ENCODE measurements at regions not wholly inside any gene's neighbourhood (a gene's known extent, or its start where the extent isn't known, plus 50 kb on each side); places are given as distances from the start of the nearest gene placed in this dataset.

DNA sequence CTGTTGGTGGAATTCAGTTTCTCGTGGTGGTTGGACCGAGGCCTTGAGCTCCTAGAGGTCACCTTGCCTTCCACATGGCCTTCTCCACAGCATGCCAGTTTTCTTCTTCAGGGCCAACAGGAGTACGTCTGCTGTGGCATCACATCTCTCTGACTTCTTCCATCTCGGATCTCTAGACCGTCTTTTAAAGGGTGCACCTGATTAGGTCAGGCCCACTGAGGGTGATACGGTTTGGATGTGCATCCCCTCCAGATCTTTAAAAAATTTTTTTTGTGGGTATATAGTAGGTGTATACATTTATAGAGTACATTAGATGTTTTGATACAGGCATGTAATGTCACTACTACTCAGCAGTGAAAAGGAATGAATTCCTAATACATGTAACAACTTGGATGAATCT, 58.3 kb upstream of the BRD7 start:
- Histone ChIP-seq H3K4me1 (no peaks in the 10 kb centered on the region), H3K4me2 (no peak overlapping the region), H3K4me3 (no peak overlapping the region), H3K9me3 (no peaks in the 10 kb centered on the region), H3K27ac (no peak overlapping the region)
- ChIA-PET POLR2A (no interaction called here), CTCF (no interaction called here)
- TF ChIP-seq RFX5 (IDR thresholded peaks at IDR 0.05) (no peak), KDM5A (IDR thresholded peaks at IDR 0.05) (no peak), EP300 (IDR thresholded peaks at IDR 0.05) (no peak), HDAC2 (IDR thresholded peaks at IDR 0.05) (no peak), RNF2 (IDR thresholded peaks at IDR 0.05; ENCODE audit: borderline replicate concordance, low read depth) (no peak), EHF (CRISPR knock-in tag; IDR thresholded peaks at IDR 0.05) (no peak), MAZ (IDR thresholded peaks at IDR 0.05; ENCODE audit: borderline replicate concordance, low read depth, low read length) (no peak), HOXB13 (CRISPR knock-in tag; IDR thresholded peaks at IDR 0.05; ENCODE audit: low read depth) (no peak), BCL3 (IDR thresholded peaks at IDR 0.05) (no peak), FOXS1 (CRISPR knock-in tag; IDR thresholded peaks at IDR 0.05) (no peak), GATA3 (IDR thresholded peaks at IDR 0.05; ENCODE audit: borderline replicate concordance) (no peak), RAD21 (conservative IDR thresholded peaks at IDR 0.05 in 1 of 2, IDR thresholded peaks at IDR 0.05 in 1 of 2) (no peak), TFCP2L1 (CRISPR knock-in tag; IDR thresholded peaks at IDR 0.05) (no peak)
- DNase-seq (ENCODE audit: low read depth in 1 of 2, low spot score in 1 of 2) (no peak), ATAC-seq (no peak), FAIRE-seq (peak; percentile 97)
- WGBS (ENCODE audit: missing lambda C conversion rate): 50% methylated on average over 6 of the region's 6 CpGs

- no peak overlapping the region for H3K27ac ChIP-seq
- TF ChIP-seq KDM1A (IDR thresholded peaks at IDR 0.05; ENCODE audit: low read depth) (no peak), HDAC2 (IDR thresholded peaks at IDR 0.05) (no peak), MAZ (IDR thresholded peaks at IDR 0.05; ENCODE audit: borderline replicate concordance, low read depth, low read length) (no peak)
- no peak for DNase-seq (ENCODE audit: low read depth in 1 of 2, low spot score in 1 of 2)
- 0 out of 3 replicates have a peak, but pooled peaks cover 3% of the 10 kb centered on the region for H3K9me3 ChIP-seq
- no peak for ATAC-seq
- FAIRE-seq: no peak
- POLR2A ChIA-PET: no interaction called here
- no peak overlapping the region for H3K4me2 ChIP-seq
- WGBS (ENCODE audit: missing lambda C conversion rate): 30% methylated on average over 8 of the region's 8 CpGs
- CTCF ChIA-PET: no interaction called here
- H3K4me3 ChIP-seq: no peak overlapping the region
- H3K4me1 ChIP-seq: no peaks in the 10 kb centered on the region
Observed at GRCh38 chr16:50425648-50426047, 56.9 kb upstream of the BRD7 start.

- TF ChIP-seq EHMT2 (IDR thresholded peaks at IDR 0.05; ENCODE audit: low read depth) (no peak), E2F6 (IDR thresholded peaks at IDR 0.05; ENCODE audit: borderline replicate concordance, low read depth) (no peak), RFX5 (IDR thresholded peaks at IDR 0.05) (no peak), HOXA7 (CRISPR knock-in tag; IDR thresholded peaks at IDR 0.05) (no peak), TFCP2L1 (CRISPR knock-in tag; IDR thresholded peaks at IDR 0.05) (no peak), CHD2 (IDR thresholded peaks at IDR 0.05; ENCODE audit: low read length, partially characterized antibody) (no peak), NPAS2 (CRISPR knock-in tag; IDR thresholded peaks at IDR 0.05; ENCODE audit: borderline replicate concordance) (no peak), NFE2L2 (conservative IDR thresholded peaks at IDR 0.05; ENCODE audit: low read length) (no peak), MAZ (IDR thresholded peaks at IDR 0.05; ENCODE audit: borderline replicate concordance, low read depth, low read length) (no peak), CEBPB (IDR thresholded peaks at IDR 0.05) (no peak), BCL3 (IDR thresholded peaks at IDR 0.05) (no peak), HMGXB4 (CRISPR knock-in tag; IDR thresholded peaks at IDR 0.05; ENCODE audit: borderline replicate concordance) (no peak), ZSCAN20 (CRISPR knock-in tag; IDR thresholded peaks at IDR 0.05) (no peak)
- TF ChIP-seq, protein P1, sequence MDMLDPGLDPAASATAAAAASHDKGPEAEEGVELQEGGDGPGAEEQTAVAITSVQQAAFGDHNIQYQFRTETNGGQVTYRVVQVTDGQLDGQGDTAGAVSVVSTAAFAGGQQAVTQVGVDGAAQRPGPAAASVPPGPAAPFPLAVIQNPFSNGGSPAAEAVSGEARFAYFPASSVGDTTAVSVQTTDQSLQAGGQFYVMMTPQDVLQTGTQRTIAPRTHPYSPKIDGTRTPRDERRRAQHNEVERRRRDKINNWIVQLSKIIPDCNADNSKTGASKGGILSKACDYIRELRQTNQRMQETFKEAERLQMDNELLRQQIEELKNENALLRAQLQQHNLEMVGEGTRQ (IDR thresholded peaks at IDR 0.05): no peak
- TF ChIP-seq, protein P2, sequence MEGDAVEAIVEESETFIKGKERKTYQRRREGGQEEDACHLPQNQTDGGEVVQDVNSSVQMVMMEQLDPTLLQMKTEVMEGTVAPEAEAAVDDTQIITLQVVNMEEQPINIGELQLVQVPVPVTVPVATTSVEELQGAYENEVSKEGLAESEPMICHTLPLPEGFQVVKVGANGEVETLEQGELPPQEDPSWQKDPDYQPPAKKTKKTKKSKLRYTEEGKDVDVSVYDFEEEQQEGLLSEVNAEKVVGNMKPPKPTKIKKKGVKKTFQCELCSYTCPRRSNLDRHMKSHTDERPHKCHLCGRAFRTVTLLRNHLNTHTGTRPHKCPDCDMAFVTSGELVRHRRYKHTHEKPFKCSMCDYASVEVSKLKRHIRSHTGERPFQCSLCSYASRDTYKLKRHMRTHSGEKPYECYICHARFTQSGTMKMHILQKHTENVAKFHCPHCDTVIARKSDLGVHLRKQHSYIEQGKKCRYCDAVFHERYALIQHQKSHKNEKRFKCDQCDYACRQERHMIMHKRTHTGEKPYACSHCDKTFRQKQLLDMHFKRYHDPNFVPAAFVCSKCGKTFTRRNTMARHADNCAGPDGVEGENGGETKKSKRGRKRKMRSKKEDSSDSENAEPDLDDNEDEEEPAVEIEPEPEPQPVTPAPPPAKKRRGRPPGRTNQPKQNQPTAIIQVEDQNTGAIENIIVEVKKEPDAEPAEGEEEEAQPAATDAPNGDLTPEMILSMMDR (IDR thresholded peaks at IDR 0.05): no peak
- TF ChIP-seq, protein P3, sequence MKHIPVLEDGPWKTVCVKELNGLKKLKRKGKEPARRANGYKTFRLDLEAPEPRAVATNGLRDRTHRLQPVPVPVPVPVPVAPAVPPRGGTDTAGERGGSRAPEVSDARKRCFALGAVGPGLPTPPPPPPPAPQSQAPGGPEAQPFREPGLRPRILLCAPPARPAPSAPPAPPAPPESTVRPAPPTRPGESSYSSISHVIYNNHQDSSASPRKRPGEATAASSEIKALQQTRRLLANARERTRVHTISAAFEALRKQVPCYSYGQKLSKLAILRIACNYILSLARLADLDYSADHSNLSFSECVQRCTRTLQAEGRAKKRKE (CRISPR knock-in tag; IDR thresholded peaks at IDR 0.05; ENCODE audit: low read depth): no peak
- ATAC-seq: no peak
- 7% methylated on average over 3 of the region's 3 CpGs for WGBS (ENCODE audit: missing lambda C conversion rate)
- no peak for DNase-seq (ENCODE audit: low read depth in 1 of 2, low spot score in 1 of 2)
- H3K4me2 ChIP-seq: no peak overlapping the region
- FAIRE-seq: no peak
- no peak overlapping the region for H3K27ac ChIP-seq
- H3K4me3 ChIP-seq: no peak overlapping the region
- CTCF ChIA-PET: no interaction called here
- 0 out of 3 replicates have a peak, but pooled peaks cover 5% of the 10 kb centered on the region for H3K9me3 ChIP-seq
- POLR2A ChIA-PET: no interaction called here
- no peaks in the 10 kb centered on the region for H3K4me1 ChIP-seq
Observed at GRCh38 chr16:50425044-50425443, 56.3 kb upstream of the BRD7 start.
